ENCODE measurements at regions not wholly inside any gene's neighbourhood (a gene's known extent, or its start where the extent isn't known, plus 50 kb on each side); places are given as distances from the start of the nearest gene placed in this dataset.

DNA sequence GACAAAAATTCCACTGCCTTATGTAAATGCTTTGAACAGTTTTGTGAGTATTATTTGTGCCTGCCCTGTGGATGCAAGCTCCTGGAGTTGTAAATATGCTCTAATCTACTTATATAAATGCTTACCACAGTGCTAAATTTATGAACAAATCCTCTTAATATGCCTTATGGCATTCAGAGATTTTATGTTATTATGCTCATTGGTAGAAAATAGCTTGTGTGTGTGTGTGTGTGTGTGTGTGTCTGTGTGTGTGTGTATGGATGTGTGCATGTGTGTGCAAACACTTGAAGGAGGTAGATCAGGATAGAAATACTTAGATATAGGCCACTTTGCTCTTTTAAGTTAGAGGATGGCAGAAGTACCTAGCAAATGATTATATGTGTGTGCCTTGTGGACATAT lies 253.9 kb downstream of the TAF11L14 start:
- intact Hi-C loops (cut with DNase I; ENCODE audit: low total_unique reads): no loop called here
- Histone ChIP-seq H3K9me3 (no peaks in the 10 kb centered on the region), H3K36me3 (no peaks in the 10 kb centered on the region), H3K27me3 (no peaks in the 10 kb centered on the region), H3K4me3 (no peak overlapping the region), H3K27ac (no peak overlapping the region), H3K4me1 (no peaks in the 10 kb centered on the region)
- no peak for DNase-seq
- TF ChIP-seq, protein P1, sequence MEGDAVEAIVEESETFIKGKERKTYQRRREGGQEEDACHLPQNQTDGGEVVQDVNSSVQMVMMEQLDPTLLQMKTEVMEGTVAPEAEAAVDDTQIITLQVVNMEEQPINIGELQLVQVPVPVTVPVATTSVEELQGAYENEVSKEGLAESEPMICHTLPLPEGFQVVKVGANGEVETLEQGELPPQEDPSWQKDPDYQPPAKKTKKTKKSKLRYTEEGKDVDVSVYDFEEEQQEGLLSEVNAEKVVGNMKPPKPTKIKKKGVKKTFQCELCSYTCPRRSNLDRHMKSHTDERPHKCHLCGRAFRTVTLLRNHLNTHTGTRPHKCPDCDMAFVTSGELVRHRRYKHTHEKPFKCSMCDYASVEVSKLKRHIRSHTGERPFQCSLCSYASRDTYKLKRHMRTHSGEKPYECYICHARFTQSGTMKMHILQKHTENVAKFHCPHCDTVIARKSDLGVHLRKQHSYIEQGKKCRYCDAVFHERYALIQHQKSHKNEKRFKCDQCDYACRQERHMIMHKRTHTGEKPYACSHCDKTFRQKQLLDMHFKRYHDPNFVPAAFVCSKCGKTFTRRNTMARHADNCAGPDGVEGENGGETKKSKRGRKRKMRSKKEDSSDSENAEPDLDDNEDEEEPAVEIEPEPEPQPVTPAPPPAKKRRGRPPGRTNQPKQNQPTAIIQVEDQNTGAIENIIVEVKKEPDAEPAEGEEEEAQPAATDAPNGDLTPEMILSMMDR (IDR thresholded peaks at IDR 0.05): no peak
- TF ChIP-seq POLR2A (IDR thresholded peaks at IDR 0.05): no peak

DNA sequence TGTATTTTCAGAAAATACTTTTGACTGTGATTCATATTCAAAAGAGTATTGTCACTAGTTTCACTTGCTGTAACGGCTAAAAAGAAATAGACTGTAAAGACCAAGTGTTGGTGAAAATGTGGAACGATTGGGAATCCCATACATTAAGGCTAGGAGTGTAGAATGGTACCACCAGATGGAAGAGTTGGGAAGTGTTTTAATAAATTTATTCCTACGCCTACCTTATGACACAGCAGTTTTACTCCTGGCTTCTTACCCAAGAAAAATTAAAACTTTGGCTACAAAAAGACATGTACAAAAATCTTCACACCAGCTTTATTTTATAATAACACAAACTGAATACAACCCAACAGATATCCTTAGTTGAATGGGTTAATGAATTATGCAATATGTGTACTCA lies 256.2 kb downstream of the TAF11L14 start:
- Histone ChIP-seq H3K27me3 (no peaks in the 10 kb centered on the region), H3K27ac (no peak overlapping the region), H3K4me3 (no peak overlapping the region), H3K36me3 (no peaks in the 10 kb centered on the region), H3K4me1 (no peaks in the 10 kb centered on the region), H3K9me3 (no peaks in the 10 kb centered on the region)
- TF ChIP-seq, protein P1 (IDR thresholded peaks at IDR 0.05): no peak
- no peak for TF ChIP-seq POLR2A (IDR thresholded peaks at IDR 0.05)
- DNase-seq: no peak
- intact Hi-C loops (cut with DNase I; ENCODE audit: low total_unique reads): no loop called here

GRCh38 chr5:17891881-17892280 lies 257.6 kb downstream of the TAF11L14 start:
- no peak for DNase-seq
- H3K36me3 ChIP-seq: no peaks in the 10 kb centered on the region
- no peaks in the 10 kb centered on the region for H3K27me3 ChIP-seq
- no peaks in the 10 kb centered on the region for H3K9me3 ChIP-seq
- no peak overlapping the region for H3K4me3 ChIP-seq
- TF ChIP-seq, protein P1 (IDR thresholded peaks at IDR 0.05): no peak
- TF ChIP-seq POLR2A (IDR thresholded peaks at IDR 0.05): no peak
- intact Hi-C loops (cut with DNase I; ENCODE audit: low total_unique reads): no loop called here
- H3K27ac ChIP-seq: no peak overlapping the region
- H3K4me1 ChIP-seq: no peaks in the 10 kb centered on the region

DNA sequence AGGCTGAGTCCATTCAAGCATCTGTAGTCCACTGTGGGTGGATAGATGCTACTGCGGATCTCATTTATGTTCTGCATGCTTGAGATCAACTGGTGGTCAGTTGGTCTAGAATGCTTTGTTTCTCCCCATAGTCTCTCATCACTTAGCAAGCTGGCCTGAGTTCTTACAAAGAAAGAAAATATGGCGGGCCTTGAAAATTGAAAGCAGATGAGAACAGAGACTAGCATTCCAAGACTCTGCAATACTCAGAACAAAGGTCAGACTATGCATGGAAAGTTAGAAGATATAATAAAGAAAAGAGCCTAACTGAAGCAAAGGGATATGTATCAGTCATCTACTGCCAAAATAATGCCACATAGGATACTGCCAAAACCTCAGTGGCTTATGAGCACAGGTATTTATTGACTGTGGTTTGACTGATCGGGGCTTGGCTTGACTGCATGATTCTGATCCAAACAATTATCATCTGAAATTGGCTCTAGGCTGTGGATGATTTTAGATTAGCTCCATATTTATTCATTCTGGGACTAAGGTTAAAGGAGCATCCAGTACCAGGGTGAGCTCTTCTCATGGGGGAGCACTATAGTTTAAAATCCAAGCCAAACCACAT lies 258.9 kb downstream of the TAF11L14 start:
- no peaks in the 10 kb centered on the region for H3K27me3 ChIP-seq
- DNase-seq: no peak
- H3K27ac ChIP-seq: no peak overlapping the region
- H3K9me3 ChIP-seq: no peaks in the 10 kb centered on the region
- H3K36me3 ChIP-seq: no peaks in the 10 kb centered on the region
- intact Hi-C loops (cut with DNase I; ENCODE audit: low total_unique reads): no loop called here
- H3K4me3 ChIP-seq: no peak overlapping the region
- TF ChIP-seq, protein P1 (IDR thresholded peaks at IDR 0.05): no peak
- TF ChIP-seq POLR2A (IDR thresholded peaks at IDR 0.05): no peak
- H3K4me1 ChIP-seq: no peaks in the 10 kb centered on the region

DNA sequence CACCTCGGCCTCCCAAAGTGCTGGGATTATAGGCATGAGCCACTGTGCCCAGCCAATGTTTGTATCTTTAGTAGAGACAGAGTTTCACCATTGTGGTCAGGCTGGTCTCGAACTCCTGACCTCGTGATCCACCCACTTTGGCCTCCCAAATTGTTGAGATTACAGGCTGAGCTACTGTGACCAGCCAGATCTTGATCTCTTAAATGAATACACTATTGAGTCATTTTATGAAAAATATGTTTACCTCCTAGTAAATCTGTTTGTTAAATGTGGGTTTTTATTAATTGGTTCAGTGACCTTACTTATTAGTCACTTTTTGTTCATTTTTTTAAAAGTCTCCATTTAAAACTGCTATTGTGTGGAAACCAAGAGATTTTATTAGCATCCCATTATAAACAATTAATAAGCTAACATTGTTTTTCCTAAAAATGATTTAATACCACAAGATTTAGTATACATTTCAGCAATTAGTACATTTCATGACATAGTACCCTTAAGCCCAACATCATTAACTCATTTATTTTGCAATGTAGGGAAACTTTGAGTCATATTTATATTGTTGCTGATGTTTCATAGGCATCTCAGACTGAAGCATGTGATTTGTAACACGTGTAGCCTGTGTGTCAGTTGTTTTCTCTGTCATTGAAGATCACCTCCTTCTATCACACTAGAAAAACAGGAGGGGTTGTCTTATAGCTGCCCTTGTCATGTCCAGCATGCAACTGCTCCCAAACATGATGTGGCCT lies 261.2 kb downstream of the TAF11L14 start:
- no peak for TF ChIP-seq POLR2A (IDR thresholded peaks at IDR 0.05)
- TF ChIP-seq, protein P1 (IDR thresholded peaks at IDR 0.05): no peak
- Histone ChIP-seq H3K4me1 (no peaks in the 10 kb centered on the region), H3K27me3 (no peaks in the 10 kb centered on the region), H3K4me3 (no peak overlapping the region), H3K9me3 (no peaks in the 10 kb centered on the region), H3K27ac (no peak overlapping the region), H3K36me3 (peaks cover 0 to 3% of the 10 kb centered on the region in 2 donors)
- DNase-seq: no peak
- intact Hi-C loops (cut with DNase I; ENCODE audit: low total_unique reads): no loop called here

Data from uterus (tissue), 3 donors.